Tibial nerve (tissue), 4 donors: ENCODE measurements at regions not wholly inside any gene's neighbourhood (a gene's known extent, or its start where the extent isn't known, plus 50 kb on each side); places are given as distances from the start of the nearest gene placed in this dataset.

Source experiments
- DNase-seq, 2 donors: peaks; one replicate each; pipeline ENCODE4 v3.0.0-alpha.2; 2019; ENCODE audit warnings: low spot score in 2 of 2
- H3K27ac ChIP-seq, 4 donors: fragments of 200-600 bp; sonication (generic) in 3 of 4; one replicate each; pipeline ENCODE4 v1.5.1; 2017 to 2019; ENCODE audit warnings: mild to moderate bottlenecking in 1 of 4
- H3K27me3 ChIP-seq, 2 donors: fragments of 200-600 bp; sonication (generic) in 1 of 2; one replicate each; pipeline versions ENCODE4 v1.5.1 to v1.6.0; 2017 to 2019
- H3K36me3 ChIP-seq, 3 donors: fragments of 200-600 bp; sonication (generic); one replicate each; pipeline ENCODE4 v1.5.1; 2018 to 2019
- H3K4me1 ChIP-seq, 4 donors: fragments of 200-600 bp; sonication (generic) in 3 of 4; one replicate each; pipeline ENCODE4 v1.5.1; 2017 to 2019
- H3K4me3 ChIP-seq, 4 donors: fragments of 200-600 bp; sonication (generic) in 3 of 4; one replicate each; pipeline ENCODE4 v1.5.1; 2017 to 2019; ENCODE audit warnings: mild to moderate bottlenecking in 1 of 4, moderate library complexity in 1 of 4
- H3K9me3 ChIP-seq, 4 donors: fragments of 200-600 bp; sonication (generic) in 3 of 4; one replicate each; pipeline ENCODE4 v1.5.1; 2017 to 2019
- CTCF ChIP-seq, 5 experiments: fragments of 200-600 bp in 3 of 5; fragments of 450-650 bp in 2 of 5; sonication (generic) in 3 of 5; IDR thresholded peaks; one replicate each; pipeline ENCODE4 v1.5.1; 2016 to 2019; ENCODE audit warnings: antibody characterized with exemption in 5 of 5, mild to moderate bottlenecking in 3 of 5, moderate library complexity in 2 of 5
- EP300 ChIP-seq, 2 donors: sonication (generic); formaldehyde crosslinking; IDR thresholded peaks; one replicate each; pipeline ENCODE4 v1.6.1; 2017; ENCODE audit warnings: antibody characterized with exemption in 2 of 2, mild to moderate bottlenecking in 1 of 2
- POLR2A ChIP-seq, 2 donors: fragments of 450-650 bp; IDR thresholded peaks; one replicate each; pipeline ENCODE4 v1.6.1; 2017; ENCODE audit warnings: antibody characterized with exemption in 2 of 2, mild to moderate bottlenecking in 2 of 2, moderate library complexity in 2 of 2
- WGBS, 2 donors: methylation state at CpG; one replicate each; pipeline ENCODE4 v1.1.5; 2018; 5-methylcytosine and 5-hydroxymethylcytosine counted together

GRCh38 chrX:42602136-42602535 is 175.8 kb downstream of the PPP1R2C start:
- H3K36me3 ChIP-seq: no peaks in the 10 kb centered on the region
- TF ChIP-seq EP300 (IDR thresholded peaks at IDR 0.05) (no peak), POLR2A (IDR thresholded peaks at IDR 0.05) (no peak), CTCF (IDR thresholded peaks at IDR 0.05) (no peak)
- 68 to 71% methylated on average over 3 of the region's 3 CpGs for WGBS, 2 donors
- H3K27me3 ChIP-seq: no peaks in the 10 kb centered on the region
- H3K27ac ChIP-seq: no peak overlapping the region
- no peaks in the 10 kb centered on the region for H3K9me3 ChIP-seq
- H3K4me3 ChIP-seq: no peak overlapping the region
- H3K4me1 ChIP-seq: no peaks in the 10 kb centered on the region
- DNase-seq: no peak

DNA sequence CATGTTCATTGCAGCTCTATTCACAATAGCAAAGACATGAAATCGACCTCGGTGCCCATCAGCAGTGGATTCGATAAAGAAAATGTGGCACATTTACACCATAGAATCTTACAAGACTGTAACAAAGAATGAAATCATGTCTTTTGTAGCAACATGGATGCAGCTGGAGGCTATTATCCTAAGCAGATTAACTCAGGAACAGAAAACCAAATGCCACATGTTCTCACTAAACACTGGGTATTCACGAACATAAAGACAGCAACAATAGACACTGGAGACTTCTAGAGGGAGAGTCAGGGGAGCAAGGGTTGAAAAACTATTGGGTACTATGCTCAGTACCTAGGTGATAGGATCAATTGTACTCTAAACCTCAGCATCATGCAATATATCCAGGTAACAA is 180.5 kb downstream of the PPP1R2C start:
- no peak for TF ChIP-seq CTCF (IDR thresholded peaks at IDR 0.05)
- no peak for TF ChIP-seq POLR2A (IDR thresholded peaks at IDR 0.05)
- no peak for TF ChIP-seq EP300 (IDR thresholded peaks at IDR 0.05)
- H3K36me3 ChIP-seq: no peaks in the 10 kb centered on the region
- no peaks in the 10 kb centered on the region for H3K27me3 ChIP-seq
- no peak overlapping the region for H3K4me3 ChIP-seq
- WGBS, 2 donors: 69 to 74% methylated on average over 4 of the region's 4 CpGs
- H3K4me1 ChIP-seq: no peaks in the 10 kb centered on the region
- H3K27ac ChIP-seq: no peak overlapping the region
- no peaks in the 10 kb centered on the region for H3K9me3 ChIP-seq
- DNase-seq: no peak

GRCh38 chrX:42585842-42586621 is 191.9 kb downstream of the PPP1R2C start:
- no peak for TF ChIP-seq CTCF (IDR thresholded peaks at IDR 0.05)
- TF ChIP-seq POLR2A (IDR thresholded peaks at IDR 0.05): no peak
- no peak for TF ChIP-seq EP300 (IDR thresholded peaks at IDR 0.05)
- no peak for DNase-seq
- Histone ChIP-seq H3K27ac (no peak overlapping the region), H3K27me3 (no peaks in the 10 kb centered on the region), H3K36me3 (no peaks in the 10 kb centered on the region), H3K4me3 (no peak overlapping the region), H3K9me3 (peaks cover 0 to 4% (median 0%) of the 10 kb centered on the region in 4 donors), H3K4me1 (no peaks in the 10 kb centered on the region)
- WGBS, 2 donors: 70 to 76% methylated on average over 2 of the region's 2 CpGs

DNA sequence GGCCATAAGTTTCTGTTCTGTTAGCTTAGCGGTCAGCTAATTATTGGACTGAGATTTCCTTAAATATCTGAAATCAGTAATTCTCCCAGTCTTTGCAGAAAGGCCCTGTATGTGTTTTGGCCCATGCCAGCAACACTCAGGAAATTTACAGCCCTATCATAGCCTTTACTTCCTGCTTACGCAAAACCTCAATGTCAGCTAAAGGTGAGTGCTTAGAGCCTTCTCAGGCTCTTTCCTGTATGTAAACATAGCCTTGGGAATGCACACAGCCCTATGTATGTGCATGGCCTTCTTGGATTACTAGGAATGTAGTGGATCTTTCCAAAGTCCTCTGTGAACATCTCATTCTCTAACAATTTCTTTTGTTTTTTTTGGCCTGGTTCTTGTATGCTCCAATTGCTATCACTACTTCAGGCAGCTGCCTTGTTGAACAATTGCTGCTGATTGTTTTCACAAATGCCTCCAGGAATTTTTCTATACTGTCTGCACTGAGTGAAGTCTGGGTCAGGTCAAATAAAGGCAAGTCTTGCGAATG is 200.0 kb downstream of the PPP1R2C start:
- Histone ChIP-seq H3K27ac (no peak overlapping the region), H3K9me3 (no peaks in the 10 kb centered on the region), H3K36me3 (no peaks in the 10 kb centered on the region), H3K4me1 (no peaks in the 10 kb centered on the region), H3K4me3 (no peak overlapping the region), H3K27me3 (no peaks in the 10 kb centered on the region)
- WGBS, 2 donors: 52 to 66% methylated on average over 3 of the region's 3 CpGs
- TF ChIP-seq POLR2A (IDR thresholded peaks at IDR 0.05): no peak
- DNase-seq: no peak

DNA sequence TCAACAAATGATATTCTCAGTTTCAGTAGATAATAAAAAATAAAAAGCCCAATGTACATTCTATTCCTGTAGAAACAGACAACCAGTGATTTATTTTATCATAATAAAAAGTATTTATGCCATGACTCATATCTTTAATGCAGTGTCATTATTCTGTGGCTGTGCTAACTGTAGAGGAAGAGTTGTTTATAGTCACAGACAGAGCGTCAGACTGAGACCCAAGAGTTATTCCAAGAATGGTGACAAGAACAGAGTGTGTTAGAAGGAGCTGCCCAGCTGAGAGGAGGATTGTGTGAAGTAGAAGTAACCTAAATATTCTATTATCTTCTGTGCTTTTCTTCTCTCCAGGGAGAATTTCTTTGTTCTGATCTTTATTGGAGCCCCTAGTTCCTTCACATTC is 210.7 kb downstream of the PPP1R2C start:
- H3K27me3 ChIP-seq: no peaks in the 10 kb centered on the region
- no peak overlapping the region for H3K4me3 ChIP-seq
- 17 to 45% methylated on average over 1 of the region's 1 CpG for WGBS, 2 donors
- H3K9me3 ChIP-seq: no peaks in the 10 kb centered on the region
- no peaks in the 10 kb centered on the region for H3K36me3 ChIP-seq
- TF ChIP-seq POLR2A (IDR thresholded peaks at IDR 0.05) (no peak), CTCF (IDR thresholded peaks at IDR 0.05) (no peak), EP300 (IDR thresholded peaks at IDR 0.05) (no peak)
- no peak overlapping the region for H3K27ac ChIP-seq
- H3K4me1 ChIP-seq: no peaks in the 10 kb centered on the region
- DNase-seq: no peak
